HG02610 (cell line): ENCODE measurements at regions not wholly inside any gene's neighbourhood (a gene's known extent, or its start where the extent isn't known, plus 50 kb on each side); places are given as distances from the start of the nearest gene placed in this dataset.

ENCODE experiments used
- ATAC-seq: cut with Tn5 transposase; IDR thresholded peaks from one replicate; pipeline ENCODE4 v1.9.1; 2021; ENCODE audit warnings: mild to moderate bottlenecking, moderate library complexity; ENCODE audit not compliant: unreplicated experiment

DNA sequence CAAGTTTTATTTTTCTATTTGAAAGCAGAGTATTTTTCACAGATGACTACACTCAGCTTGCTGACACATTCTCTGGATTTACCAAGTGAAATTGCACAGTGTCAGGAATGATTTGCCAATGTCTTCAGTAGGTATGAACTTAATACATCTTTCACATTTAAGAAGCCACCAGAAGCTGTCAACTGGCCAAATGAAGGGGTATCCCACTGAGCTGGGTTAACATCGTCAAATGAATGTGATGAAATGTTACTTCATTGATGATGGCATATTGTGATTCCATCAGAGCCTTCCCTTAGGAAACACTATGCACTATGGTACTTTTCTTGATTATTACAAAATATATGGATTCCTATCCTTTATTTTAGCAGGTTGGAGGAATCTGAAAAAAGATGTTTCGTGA lies 592.3 kb downstream of the FGF9 start:
- ATAC-seq: no peak

- ATAC-seq: no peak
Measured at GRCh38 chr13:22265563-22265962, 594.7 kb downstream of the FGF9 start.

DNA sequence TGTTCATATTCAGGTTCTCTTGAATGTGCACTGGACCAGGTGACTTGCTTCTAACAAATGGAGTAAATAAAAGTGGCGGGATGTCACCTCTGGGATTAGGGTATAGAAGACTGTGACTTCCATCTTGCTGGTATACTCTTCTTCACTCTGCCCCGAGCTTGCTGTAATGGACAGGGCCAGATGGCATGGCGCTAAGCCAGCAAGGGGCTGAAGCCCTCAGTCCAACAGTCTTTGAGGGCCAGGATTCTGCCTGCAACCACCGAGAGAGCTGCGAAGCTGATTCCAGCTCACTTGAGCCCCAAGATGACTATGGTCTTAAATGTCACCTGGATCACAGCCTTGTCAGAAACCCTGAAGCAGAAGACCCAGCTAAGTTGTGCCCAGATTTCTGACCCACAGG lies 600.0 kb downstream of the FGF9 start:
- ATAC-seq: no peak

DNA sequence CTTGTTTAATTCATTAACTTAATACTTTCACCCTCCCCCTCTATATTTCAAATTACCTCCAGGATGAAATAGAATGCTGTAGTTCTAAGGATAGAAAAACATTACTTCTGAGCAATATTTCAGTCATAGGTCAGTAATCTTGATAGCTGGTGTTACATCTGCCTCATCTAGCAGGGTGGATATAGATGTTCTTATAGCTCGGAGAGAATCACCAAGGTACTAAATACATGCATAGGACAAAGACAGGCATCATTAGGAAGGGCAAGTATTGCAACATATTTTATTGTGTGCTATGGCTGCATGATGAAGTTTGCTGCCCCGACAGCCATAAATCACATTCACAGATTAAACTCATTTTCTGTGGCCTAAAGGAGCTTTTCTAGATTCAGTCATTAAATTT lies 601.0 kb downstream of the FGF9 start:
- no peak for ATAC-seq

DNA sequence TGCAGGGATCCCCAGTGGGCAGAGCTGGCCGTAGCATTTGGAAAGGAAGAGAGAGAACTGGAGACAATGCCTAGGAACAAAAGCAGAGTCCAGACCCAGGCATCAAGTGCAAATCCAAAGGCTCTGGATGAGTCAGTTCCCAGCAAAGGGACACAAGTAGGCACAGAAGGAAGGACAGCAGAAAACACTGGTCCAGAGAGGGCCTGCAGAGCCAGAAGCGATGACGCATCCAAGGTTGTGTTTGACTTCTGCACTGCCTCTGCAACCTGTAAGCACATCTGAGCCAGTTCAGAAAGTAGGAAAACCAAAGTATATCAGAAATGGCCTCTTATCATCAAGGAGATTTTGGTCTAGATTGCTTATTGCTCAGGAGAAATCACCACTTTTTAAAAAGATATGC lies 604.5 kb downstream of the FGF9 start:
- ATAC-seq: no peak

DNA sequence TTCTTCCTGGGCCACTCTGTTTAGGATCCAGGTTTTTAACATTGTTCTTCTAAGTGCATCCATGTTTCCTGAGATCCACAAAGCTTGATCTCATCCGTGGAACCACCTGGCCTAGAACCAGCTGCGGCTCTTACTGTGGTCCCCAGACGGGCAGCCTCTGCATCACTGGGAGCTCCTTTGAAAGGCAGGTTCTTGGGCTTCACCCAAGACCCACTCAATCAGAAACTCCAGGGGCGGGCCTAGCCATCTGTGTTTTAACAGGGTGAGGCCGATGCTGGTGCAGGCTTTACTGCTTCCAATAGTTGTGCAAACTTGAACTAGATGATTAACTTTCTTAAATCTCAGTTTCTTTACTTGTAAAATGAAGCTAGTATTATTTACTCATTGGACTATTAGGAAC lies 605.7 kb downstream of the FGF9 start:
- no peak for ATAC-seq

- peak; percentile 72 for ATAC-seq
Measured at GRCh38 chr13:22278336-22278929, 607.6 kb downstream of the FGF9 start.

DNA sequence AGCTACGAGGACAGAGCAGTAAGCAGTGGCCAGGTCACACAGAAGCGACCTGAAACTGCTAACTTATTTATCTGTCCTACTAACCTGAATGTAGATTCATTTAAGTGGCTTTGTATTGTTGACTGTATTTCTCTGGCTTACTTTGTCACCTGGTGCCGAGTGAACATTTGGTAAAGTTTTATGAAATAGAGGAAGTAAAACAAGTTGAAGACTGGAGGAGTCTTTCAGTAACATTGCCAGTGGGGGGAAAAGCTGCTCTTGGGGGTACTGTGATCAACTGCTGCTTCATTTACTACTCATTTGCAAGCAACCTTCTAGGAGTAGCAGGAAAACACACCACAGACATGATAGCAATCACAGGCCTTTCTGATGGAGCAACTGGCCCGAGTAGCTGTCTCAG lies 615.0 kb downstream of the FGF9 start:
- ATAC-seq: no peak

GRCh38 chr13:22286338-22286737 lies 615.5 kb downstream of the FGF9 start:
- no peak for ATAC-seq

- ATAC-seq: no peak
Measured at GRCh38 chr13:22287343-22287920, 616.6 kb downstream of the FGF9 start.

GRCh38 chr13:22288496-22288895 lies 617.6 kb downstream of the FGF9 start:
- ATAC-seq: no peak

DNA sequence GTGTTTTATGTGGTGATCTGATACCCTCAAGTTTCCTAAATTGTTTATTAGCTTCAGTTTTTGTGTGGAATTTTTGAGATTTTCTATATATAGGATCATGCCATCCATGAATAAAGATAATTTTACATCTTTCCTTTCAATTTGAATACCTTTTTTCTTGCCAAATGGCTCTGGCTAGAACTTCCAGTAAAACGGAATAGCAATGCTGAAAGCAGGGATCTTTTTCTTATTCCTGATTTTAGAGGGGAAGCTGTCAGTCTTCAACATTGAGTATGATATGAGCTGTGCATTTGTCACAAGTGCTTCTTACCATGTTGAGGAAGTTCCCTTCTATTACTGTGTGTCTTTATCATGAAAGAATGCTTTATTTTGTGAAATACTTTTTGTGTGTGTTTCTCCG lies 618.8 kb downstream of the FGF9 start:
- ATAC-seq: no peak

DNA sequence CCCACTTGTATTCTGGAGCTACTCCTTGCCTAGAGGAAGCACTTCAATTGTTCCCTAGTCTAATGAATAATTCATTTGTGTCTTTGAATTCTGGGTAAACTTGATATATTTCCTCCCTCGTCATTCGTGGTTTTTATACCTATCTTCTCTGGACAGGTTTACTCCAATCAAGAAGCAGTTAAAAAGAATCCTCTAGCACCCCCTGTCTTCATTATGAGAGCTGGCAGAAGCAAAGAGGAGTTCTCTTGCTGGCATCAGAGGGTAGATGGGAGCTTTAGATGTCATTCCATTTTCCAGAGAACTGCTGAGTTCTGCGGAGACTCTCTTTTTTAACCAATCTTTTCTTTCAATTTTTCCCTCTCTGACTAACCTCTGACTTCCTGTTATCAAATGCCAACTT lies 627.7 kb downstream of the FGF9 start:
- no peak for ATAC-seq

- ATAC-seq: no peak
Measured at GRCh38 chr13:22311734-22312404, 641.0 kb downstream of the FGF9 start.

DNA sequence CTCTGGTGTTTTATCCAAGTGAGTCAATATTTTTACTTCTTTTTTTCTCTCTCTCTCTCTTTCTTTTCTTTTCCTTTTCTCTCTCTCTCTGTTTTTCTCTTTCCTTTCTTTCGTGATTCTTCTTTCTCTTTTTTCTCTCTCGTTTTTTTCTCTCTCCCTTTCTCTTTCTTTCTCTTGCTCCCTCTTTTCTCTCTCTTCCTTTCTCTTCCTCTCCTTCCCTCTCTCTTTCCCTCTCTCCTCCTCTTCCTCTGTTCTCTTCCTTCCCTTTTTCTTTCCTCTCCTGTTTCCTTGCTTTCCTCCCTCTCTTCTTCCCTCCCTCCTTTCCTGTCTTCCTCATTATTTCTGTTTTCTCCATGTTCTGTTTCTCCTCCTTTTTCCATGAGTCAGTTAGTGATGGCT lies 641.5 kb downstream of the FGF9 start:
- ATAC-seq: no peak

- ATAC-seq: no peak
Measured at GRCh38 chr13:22316494-22317025, 645.7 kb downstream of the FGF9 start.

DNA sequence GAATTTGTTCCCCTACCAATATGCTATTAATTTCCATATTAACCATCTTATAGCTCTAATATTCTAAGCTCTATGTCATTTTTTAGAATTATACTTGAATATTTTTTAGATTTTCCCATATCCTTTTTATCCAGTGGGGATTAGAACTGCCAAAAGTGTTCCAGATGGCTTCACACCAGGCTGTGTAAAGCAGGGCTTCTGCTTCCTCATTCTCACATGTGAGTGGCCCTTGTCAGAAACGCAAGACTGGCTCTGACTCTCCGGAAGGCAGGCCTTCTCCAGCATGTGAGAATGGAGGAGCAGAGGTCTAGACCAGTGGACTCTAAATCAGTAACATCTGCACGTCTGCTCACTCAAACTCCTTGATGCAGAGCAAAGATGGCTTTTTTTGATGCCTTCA lies 650.1 kb downstream of the FGF9 start:
- ATAC-seq: no peak

GRCh38 chr13:22325761-22326160 lies 654.9 kb downstream of the FGF9 start:
- ATAC-seq: no peak

GRCh38 chr13:22332416-22332815 lies 661.5 kb downstream of the FGF9 start:
- ATAC-seq: no peak

DNA sequence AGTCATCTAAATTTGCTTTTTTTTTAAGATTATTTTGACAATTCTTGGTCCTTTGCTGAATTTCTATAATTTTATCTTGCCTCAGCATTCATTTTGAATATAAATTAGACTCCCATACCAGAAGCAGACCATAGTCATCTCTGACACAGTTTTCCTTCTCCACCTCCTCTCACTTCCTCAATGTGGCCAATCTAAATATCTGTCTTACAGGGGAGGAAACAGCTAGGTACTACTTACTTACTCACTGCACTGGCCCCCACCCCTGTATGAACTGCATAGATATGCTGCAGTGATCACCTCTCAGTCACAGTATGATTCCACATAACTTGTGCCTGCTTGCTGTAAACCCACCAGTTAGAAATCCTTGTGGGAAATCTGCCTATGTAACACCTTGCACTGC lies 665.6 kb downstream of the FGF9 start:
- no peak for ATAC-seq

- no peak for ATAC-seq
Measured at GRCh38 chr13:22357132-22357531, 686.3 kb downstream of the FGF9 start.

GRCh38 chr13:22369090-22369489 lies 698.2 kb downstream of the FGF9 start:
- ATAC-seq: no peak
